ENCODE measurements at regions not wholly inside any gene's neighbourhood (a gene's known extent, or its start where the extent isn't known, plus 50 kb on each side); places are given as distances from the start of the nearest gene placed in this dataset.

- DNase-seq (ENCODE audit: extremely low spot score): no peak
- ChIA-PET POLR2A (no interaction called here), CTCF (interaction anchor here (0.6 kb wide), 1 partner anchor 54 kb away, joined by 3 read pairs; no protein-coding TSS in a partner anchor)
- no peak for TF ChIP-seq CTCF (IDR thresholded peaks at IDR 0.05; ENCODE audit: control extremely low read depth, extremely low read depth, low read depth, missing control alignments)
Measured at GRCh38 chr21:31457675-31458074, 113.6 kb upstream of the TIAM1 start.

GRCh38 chr21:31456201-31456600 lies 112.1 kb upstream of the TIAM1 start:
- ChIA-PET CTCF (no interaction called here), POLR2A (no interaction called here)
- no peak for TF ChIP-seq CTCF (IDR thresholded peaks at IDR 0.05; ENCODE audit: control extremely low read depth, extremely low read depth, low read depth, missing control alignments)
- no peak for DNase-seq (ENCODE audit: extremely low spot score)

DNA sequence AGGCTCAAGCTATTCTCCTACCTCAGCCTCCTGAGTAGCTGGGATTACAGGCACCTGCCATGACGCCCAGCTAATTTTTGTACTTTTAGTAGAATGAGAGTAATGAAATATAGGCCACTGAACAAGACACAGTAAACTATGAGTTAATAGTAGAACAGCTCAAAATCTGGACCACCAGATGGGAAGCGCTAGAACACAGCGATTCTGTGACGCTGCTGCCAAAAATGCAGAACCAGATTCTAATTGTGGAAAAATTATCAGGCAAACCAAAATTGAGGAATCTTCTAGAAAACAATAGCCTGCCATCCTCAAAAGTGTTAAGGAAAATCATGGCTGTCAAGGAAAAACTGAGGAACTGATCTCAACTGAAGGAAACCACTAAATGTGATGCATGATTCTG lies 111.4 kb upstream of the TIAM1 start:
- no peak for DNase-seq (ENCODE audit: extremely low spot score)
- TF ChIP-seq CTCF (IDR thresholded peaks at IDR 0.05; ENCODE audit: control extremely low read depth, extremely low read depth, low read depth, missing control alignments): no peak
- CTCF ChIA-PET: no interaction called here
- POLR2A ChIA-PET: no interaction called here

GRCh38 chr21:31450980-31451379 lies 106.9 kb upstream of the TIAM1 start:
- DNase-seq (ENCODE audit: extremely low spot score): no peak
- ChIA-PET POLR2A (no interaction called here), CTCF (no interaction called here)
- no peak for TF ChIP-seq CTCF (IDR thresholded peaks at IDR 0.05; ENCODE audit: control extremely low read depth, extremely low read depth, low read depth, missing control alignments)

GRCh38 chr21:31449921-31450535 lies 106.0 kb upstream of the TIAM1 start:
- ChIA-PET CTCF (no interaction called here), POLR2A (no interaction called here)
- no peak for DNase-seq (ENCODE audit: extremely low spot score)
- TF ChIP-seq CTCF (IDR thresholded peaks at IDR 0.05; ENCODE audit: control extremely low read depth, extremely low read depth, low read depth, missing control alignments): no peak

GRCh38 chr21:31448496-31448895 lies 104.4 kb upstream of the TIAM1 start:
- DNase-seq (ENCODE audit: extremely low spot score): no peak
- TF ChIP-seq CTCF (IDR thresholded peaks at IDR 0.05; ENCODE audit: control extremely low read depth, extremely low read depth, low read depth, missing control alignments): no peak
- CTCF ChIA-PET: no interaction called here
- POLR2A ChIA-PET: no interaction called here

- CTCF ChIA-PET: no interaction called here
Measured at GRCh38 chr21:31447505-31447904, 103.4 kb upstream of the TIAM1 start.

More at GRCh38 chr21:31447505-31447904, 103.4 kb upstream of the TIAM1 start:
- no peak for DNase-seq (ENCODE audit: extremely low spot score)
- TF ChIP-seq CTCF (IDR thresholded peaks at IDR 0.05; ENCODE audit: control extremely low read depth, extremely low read depth, low read depth, missing control alignments): no peak
- POLR2A ChIA-PET: no interaction called here

Measured in GM10248 (cell line).